Left colon (tissue), 2 donors: ENCODE measurements at regions not wholly inside any gene's neighbourhood (a gene's known extent, or its start where the extent isn't known, plus 50 kb on each side); places are given as distances from the start of the nearest gene placed in this dataset.

Source experiments
- ATAC-seq: fragments of 200-7000 bp; cut with Tn5 transposase; one replicate; pipeline ENCODE4 v1.9.1; 2020; ENCODE audit warnings: mild to moderate bottlenecking, moderate library complexity
- DNase-seq, 2 donors: peaks; one replicate each; pipeline ENCODE4 v3.0.0-alpha.2; 2020
- intact Hi-C, 2 donors: fragments of 100-400 bp; cut with DNase I in 1 of 2; cut with micrococcal nuclease in 1 of 2; formaldehyde crosslinking; loops; one replicate each; pipeline versions ENCODE4 v1.11.2 to v1.14.0; 2022; cut with DNase I, micrococcal nuclease
- donor health status: DM: no; HTN: no; CAD: no.
- donor health status: DM: yes; HTN: yes; CAD: no.

GRCh38 chr13:107238262-107238981, 670.5 kb upstream of the ARGLU1 start:
- ATAC-seq (no peak), DNase-seq (no peak)
- intact Hi-C loops, result no loop called here

GRCh38 chr13:107234319-107235073, 666.6 kb upstream of the ARGLU1 start:
- ATAC-seq, result no peak
- intact Hi-C loops, result no loop called here
- DNase-seq, result no peak

- no peak for ATAC-seq
- intact Hi-C loops, result no loop called here
- DNase-seq, result no peak
Observed at GRCh38 chr13:107233541-107233940, 665.6 kb upstream of the ARGLU1 start.

- peak; percentile 20 for ATAC-seq
- intact Hi-C loops, result no loop called here
- DNase-seq, result no peak
Observed at GRCh38 chr13:107231944-107232343, 664.0 kb upstream of the ARGLU1 start.

GRCh38 chr13:107223867-107224266, 655.9 kb upstream of the ARGLU1 start:
- intact Hi-C loops, result no loop called here
- ATAC-seq, result no peak
- no peak for DNase-seq

- no peak for ATAC-seq
- intact Hi-C loops, result no loop called here
- DNase-seq, result no peak
Observed at GRCh38 chr13:107222597-107222996, 654.7 kb upstream of the ARGLU1 start.

GRCh38 chr13:107220245-107220644, 652.3 kb upstream of the ARGLU1 start:
- intact Hi-C loops, result no loop called here
- DNase-seq, result no peak
- ATAC-seq, result no peak

- no peak for ATAC-seq
- intact Hi-C loops, result loop anchor here in 1 of 2 donors (10.0 kb wide), 1 partner anchor 938 kb away; no protein-coding TSS in a partner anchor
- no peak for DNase-seq
Observed at GRCh38 chr13:107217251-107217650, 649.3 kb upstream of the ARGLU1 start.

- no peak for ATAC-seq
- DNase-seq, result no peak
- intact Hi-C loops, result loop anchor here in 1 of 2 donors (10.0 kb wide), 1 partner anchor 939 kb away; no protein-coding TSS in a partner anchor
Observed at GRCh38 chr13:107216046-107216755, 648.3 kb upstream of the ARGLU1 start.

- peak; percentile 57 to 77 for DNase-seq
- intact Hi-C loops, result loop anchor here in 1 of 2 donors (10.0 kb wide), 1 partner anchor 944 kb away; no protein-coding TSS in a partner anchor
Observed at GRCh38 chr13:107211073-107211472, 643.1 kb upstream of the ARGLU1 start.

GRCh38 chr13:107210723-107211030, 642.7 kb upstream of the ARGLU1 start:
- ATAC-seq (peak; percentile 73), DNase-seq (no peak)
- intact Hi-C loops, result loop anchor here in 1 of 2 donors (10.0 kb wide), 1 partner anchor 944 kb away; no protein-coding TSS in a partner anchor

More at GRCh38 chr13:107211073-107211472, 643.1 kb upstream of the ARGLU1 start:
- ATAC-seq, result peak; percentile 98

- no peak for DNase-seq
- ATAC-seq, result peak; percentile 53
- intact Hi-C loops, result loop anchor here in 1 of 2 donors (10.0 kb wide), 1 partner anchor 945 kb away; no protein-coding TSS in a partner anchor
Observed at GRCh38 chr13:107209824-107210722, 642.1 kb upstream of the ARGLU1 start.

GRCh38 chr13:107208889-107209288, 641.0 kb upstream of the ARGLU1 start:
- intact Hi-C loops, result no loop called here
- ATAC-seq (no peak), DNase-seq (no peak)

- ATAC-seq, result peak; percentile 87
- intact Hi-C loops, result no loop called here
- peak in 1 of 2 donors; percentile 53 for DNase-seq
Observed at GRCh38 chr13:107205318-107206104, 637.6 kb upstream of the ARGLU1 start.

GRCh38 chr13:107203146-107203847, 635.4 kb upstream of the ARGLU1 start:
- ATAC-seq (peak; percentile 55), DNase-seq (no peak)
- intact Hi-C loops, result no loop called here

GRCh38 chr13:107202371-107203023, 634.6 kb upstream of the ARGLU1 start:
- intact Hi-C loops, result no loop called here
- DNase-seq (no peak), ATAC-seq (peak; percentile 49)

GRCh38 chr13:107200491-107200890, 632.6 kb upstream of the ARGLU1 start:
- intact Hi-C loops, result no loop called here
- ATAC-seq (no peak), DNase-seq (no peak)
